Calu3 (cell line): ENCODE measurements at regions not wholly inside any gene's neighbourhood (a gene's known extent, or its start where the extent isn't known, plus 50 kb on each side); places are given as distances from the start of the nearest gene placed in this dataset.

ENCODE experiments used
- BruUV-seq: library from RNA; stranded (reverse); fragments of 400-500 nt; replicated peaks from 2 replicates; lab custom pipeline; 2021; lab: Mats Ljungman, UMichigan
- CTCF ChIA-PET: fragments of 300-600 bp; sonication (Branson Sonifier 250); formaldehyde crosslinking; loops from one replicate; lab custom pipeline; 2022; ENCODE audit warnings: antibody characterized with exemption; lab: Charles Lee
- DNase-seq: peaks from one replicate; pipeline ENCODE4 v3.0.0; 2022
- H3K27ac Mint-ChIP-seq: one replicate; pipeline ENCODE4 v1.8.0; 2022; ENCODE audit warnings: mixed read lengths; ENCODE audit not compliant: unreplicated experiment
- H3K27me3 Mint-ChIP-seq: one replicate; pipeline ENCODE4 v1.8.0; 2022; ENCODE audit warnings: mixed read lengths; ENCODE audit not compliant: unreplicated experiment
- H3K36me3 Mint-ChIP-seq: one replicate; pipeline ENCODE4 v1.8.0; 2022; ENCODE audit warnings: mild to moderate bottlenecking, moderate library complexity, mixed read lengths; ENCODE audit not compliant: insufficient read depth, unreplicated experiment
- H3K4me1 Mint-ChIP-seq: one replicate; pipeline ENCODE4 v1.8.0; 2022; ENCODE audit warnings: mild to moderate bottlenecking, low read depth, mixed read lengths; ENCODE audit not compliant: unreplicated experiment
- H3K4me3 Mint-ChIP-seq: one replicate; pipeline ENCODE4 v1.8.0; 2022; ENCODE audit warnings: mild to moderate bottlenecking, low read depth, moderate library complexity, mixed read lengths; ENCODE audit not compliant: unreplicated experiment
- H3K9me3 Mint-ChIP-seq: one replicate; pipeline ENCODE4 v1.8.0; 2022; ENCODE audit warnings: low read depth, mixed read lengths; ENCODE audit not compliant: unreplicated experiment
- intact Hi-C: fragments of 100-400 bp; cut with micrococcal nuclease; formaldehyde crosslinking; loops from one replicate; pipeline ENCODE4 v1.10.0; 2022; ENCODE audit not compliant: unreplicated experiment
- TF ChIP-seq, protein P1 (sequence below): fragments of 200-600 bp; IDR thresholded peaks from one replicate; pipeline ENCODE4 v1.8.0; 2022; ENCODE audit warnings: antibody characterized with exemption; ENCODE audit not compliant: unreplicated experiment

DNA sequence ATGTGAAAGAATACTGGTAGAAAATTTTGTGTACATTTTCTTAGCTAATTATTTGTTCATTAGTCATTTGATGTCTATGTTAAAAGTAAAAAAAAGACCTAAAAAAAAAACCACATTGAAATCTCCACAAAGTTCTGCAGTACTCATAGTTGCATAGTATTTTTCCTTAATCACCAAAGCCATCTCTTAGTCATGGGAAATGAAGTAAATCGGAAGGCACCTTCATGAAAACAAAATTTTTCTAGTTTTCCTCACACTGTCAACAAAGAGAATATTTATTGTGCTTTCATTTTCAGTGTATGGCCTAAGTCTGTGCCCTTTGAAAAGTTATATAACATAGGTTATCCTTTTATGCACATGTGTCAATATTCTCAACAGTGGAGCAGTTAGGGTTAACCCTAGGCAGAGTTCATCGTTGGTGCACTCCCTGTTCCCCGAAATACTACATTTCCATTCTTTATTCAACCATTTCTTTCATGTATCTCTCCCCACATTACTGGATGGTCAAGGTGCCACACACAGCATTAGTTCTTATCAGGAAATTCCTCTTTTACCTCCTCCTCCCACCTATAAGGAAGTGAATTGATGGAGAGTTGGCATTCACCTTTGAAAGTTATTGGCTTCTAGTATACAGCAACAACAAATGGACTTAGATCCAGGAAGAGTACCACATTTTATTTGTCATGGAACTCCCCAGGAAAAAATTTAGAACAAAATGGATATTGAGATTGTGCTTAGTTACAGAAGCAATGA is 93.1 kb downstream of the NUDT12 start:
- TF ChIP-seq, protein P1, sequence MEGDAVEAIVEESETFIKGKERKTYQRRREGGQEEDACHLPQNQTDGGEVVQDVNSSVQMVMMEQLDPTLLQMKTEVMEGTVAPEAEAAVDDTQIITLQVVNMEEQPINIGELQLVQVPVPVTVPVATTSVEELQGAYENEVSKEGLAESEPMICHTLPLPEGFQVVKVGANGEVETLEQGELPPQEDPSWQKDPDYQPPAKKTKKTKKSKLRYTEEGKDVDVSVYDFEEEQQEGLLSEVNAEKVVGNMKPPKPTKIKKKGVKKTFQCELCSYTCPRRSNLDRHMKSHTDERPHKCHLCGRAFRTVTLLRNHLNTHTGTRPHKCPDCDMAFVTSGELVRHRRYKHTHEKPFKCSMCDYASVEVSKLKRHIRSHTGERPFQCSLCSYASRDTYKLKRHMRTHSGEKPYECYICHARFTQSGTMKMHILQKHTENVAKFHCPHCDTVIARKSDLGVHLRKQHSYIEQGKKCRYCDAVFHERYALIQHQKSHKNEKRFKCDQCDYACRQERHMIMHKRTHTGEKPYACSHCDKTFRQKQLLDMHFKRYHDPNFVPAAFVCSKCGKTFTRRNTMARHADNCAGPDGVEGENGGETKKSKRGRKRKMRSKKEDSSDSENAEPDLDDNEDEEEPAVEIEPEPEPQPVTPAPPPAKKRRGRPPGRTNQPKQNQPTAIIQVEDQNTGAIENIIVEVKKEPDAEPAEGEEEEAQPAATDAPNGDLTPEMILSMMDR, result no peak
- H3K4me3 Mint-ChIP-seq, result no peak overlapping the region
- H3K9me3 Mint-ChIP-seq, result no peaks in the 10 kb centered on the region
- DNase-seq, result no peak
- BruUV-seq, result no TSS peak
- CTCF ChIA-PET, result interaction anchor here (0.7 kb wide), 2 partner anchors 28 to 673 kb away, joined by 4 to 6 read pairs; no protein-coding TSS in a partner anchor
- no peak overlapping the region for H3K27ac Mint-ChIP-seq
- no peaks in the 10 kb centered on the region for H3K36me3 Mint-ChIP-seq
- intact Hi-C loops, result loop anchor here (10.0 kb wide), 2 partner anchors 315 to 405 kb away; no protein-coding TSS in a partner anchor
- H3K27me3 Mint-ChIP-seq, result no peaks in the 10 kb centered on the region
- H3K4me1 Mint-ChIP-seq, result peaks cover 14% of the 10 kb centered on the region

DNA sequence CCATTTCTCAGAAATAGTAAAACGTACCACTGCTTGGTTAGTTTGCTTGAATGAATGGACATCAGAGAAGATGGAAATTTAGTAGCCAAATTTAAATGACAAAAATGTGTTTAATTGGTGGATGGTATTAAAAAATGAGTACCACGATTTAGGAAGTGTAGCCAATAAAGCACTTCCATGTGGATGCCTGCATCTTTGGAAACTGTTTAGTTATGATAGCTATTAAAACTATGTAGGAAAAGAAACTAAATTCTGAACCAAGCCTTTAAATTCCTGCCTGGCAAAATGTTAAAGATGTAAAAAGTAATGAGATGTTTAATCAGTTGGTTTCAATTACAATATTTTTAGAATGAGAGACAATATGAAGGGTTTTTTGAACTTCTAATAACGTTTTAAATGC is 94.8 kb downstream of the NUDT12 start:
- DNase-seq, result no peak
- peaks cover 14% of the 10 kb centered on the region for H3K4me1 Mint-ChIP-seq
- no TSS peak for BruUV-seq
- H3K27me3 Mint-ChIP-seq, result no peaks in the 10 kb centered on the region
- intact Hi-C loops, result no loop called here
- CTCF ChIA-PET, result no interaction called here
- H3K36me3 Mint-ChIP-seq, result no peaks in the 10 kb centered on the region
- H3K9me3 Mint-ChIP-seq, result no peaks in the 10 kb centered on the region
- H3K4me3 Mint-ChIP-seq, result no peak overlapping the region
- TF ChIP-seq, protein P1, result no peak
- H3K27ac Mint-ChIP-seq, result no peak overlapping the region

DNA sequence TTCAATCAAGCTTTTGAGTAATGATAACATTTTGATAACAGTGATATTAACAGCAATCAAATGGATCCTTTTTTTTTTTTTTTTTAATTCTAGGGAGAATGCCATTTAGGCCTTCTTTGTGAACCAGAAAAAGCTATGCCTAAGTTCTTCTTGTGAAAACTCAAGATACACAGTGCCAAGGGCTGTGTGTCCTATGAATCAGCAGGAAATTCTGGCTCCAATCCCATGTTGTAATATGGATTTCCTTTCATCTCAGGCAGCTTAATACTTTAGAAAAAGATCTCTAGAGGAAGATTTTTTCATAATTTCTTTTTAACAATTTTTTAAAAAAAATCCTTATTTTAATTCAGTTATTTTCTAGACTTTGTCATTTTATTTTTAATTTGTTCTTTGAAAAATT is 96.1 kb downstream of the NUDT12 start:
- CTCF ChIA-PET, result interaction anchor here (0.7 kb wide), 2 partner anchors 442 to 1145 kb away, joined by 3 to 7 read pairs; no protein-coding TSS in a partner anchor
- BruUV-seq, result no TSS peak
- TF ChIP-seq, protein P1, result no peak
- intact Hi-C loops, result no loop called here
- no peaks in the 10 kb centered on the region for H3K36me3 Mint-ChIP-seq
- H3K4me3 Mint-ChIP-seq, result no peak overlapping the region
- no peaks in the 10 kb centered on the region for H3K9me3 Mint-ChIP-seq
- peaks cover 14% of the 10 kb centered on the region for H3K4me1 Mint-ChIP-seq
- no peaks in the 10 kb centered on the region for H3K27me3 Mint-ChIP-seq
- DNase-seq, result no peak
- no peak overlapping the region for H3K27ac Mint-ChIP-seq

DNA sequence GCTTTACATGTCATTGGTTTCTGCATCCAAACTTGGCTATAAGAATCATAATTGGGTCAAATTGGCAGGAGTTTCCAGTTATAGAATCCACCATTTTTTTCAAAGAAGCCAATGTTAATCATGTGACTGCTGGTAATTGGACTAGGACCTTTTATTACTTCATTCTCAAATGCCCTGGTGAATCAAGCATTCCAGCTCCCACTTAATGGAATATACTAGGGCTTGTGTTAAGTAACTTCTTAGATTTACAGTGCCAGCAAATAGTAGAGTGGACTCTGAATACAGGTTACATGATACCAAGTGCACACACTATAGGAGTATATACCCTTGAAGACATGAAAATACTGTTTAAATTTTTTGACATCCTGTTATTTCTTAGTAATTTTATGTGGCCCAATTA is 96.7 kb downstream of the NUDT12 start:
- TF ChIP-seq, protein P1, result no peak
- no peaks in the 10 kb centered on the region for H3K36me3 Mint-ChIP-seq
- H3K27me3 Mint-ChIP-seq, result no peaks in the 10 kb centered on the region
- BruUV-seq, result no TSS peak
- DNase-seq, result no peak
- intact Hi-C loops, result no loop called here
- no peak overlapping the region for H3K4me3 Mint-ChIP-seq
- H3K27ac Mint-ChIP-seq, result no peak overlapping the region
- H3K9me3 Mint-ChIP-seq, result no peaks in the 10 kb centered on the region
- H3K4me1 Mint-ChIP-seq, result peaks cover 14% of the 10 kb centered on the region
- CTCF ChIA-PET, result interaction anchor here (0.7 kb wide), 2 partner anchors 443 to 1145 kb away, joined by 3 to 7 read pairs; no protein-coding TSS in a partner anchor
